KBM-7 (cell line): ENCODE measurements at regions not wholly inside any gene's neighbourhood (a gene's known extent, or its start where the extent isn't known, plus 50 kb on each side); places are given as distances from the start of the nearest gene placed in this dataset.
"Not testable (repeated sequence)": the region's sequence is repeated elsewhere in the genome, so short reads cannot be mapped to it uniquely, and the experiment has no call there.

ENCODE experiments used
- DNase-seq: peaks from one replicate; pipeline ENCODE4 v3.0.0-alpha.2; 2015
- in situ Hi-C: fragments of 300-500 bp; cut with MboI; formaldehyde crosslinking; loops from 2 replicates; pipeline ENCODE4 v1.14.3; 2020; ENCODE audit warnings: low sequenced_read_pairs, low pct_unique_long_range_greater_than_20kb, mixed read lengths

DNA sequence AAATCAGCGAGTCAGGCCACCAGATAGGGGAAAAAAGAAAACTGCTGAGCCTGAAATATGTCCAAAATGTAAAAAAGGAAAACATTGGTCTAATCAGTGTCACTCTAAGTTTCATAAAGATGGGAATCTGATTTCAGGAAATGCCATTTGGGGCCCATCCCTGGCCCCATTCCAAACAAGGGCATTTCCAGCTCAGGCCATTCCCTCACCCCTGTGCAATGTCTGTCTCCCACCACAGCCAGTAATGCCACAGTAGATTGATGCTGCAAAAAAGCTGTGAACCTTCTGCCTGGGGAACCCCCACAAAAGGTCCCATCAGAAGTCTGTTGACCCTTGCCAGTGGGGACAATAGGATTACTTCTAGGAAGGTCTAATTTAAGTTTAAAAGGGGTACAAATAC, 199.6 kb downstream of the YTHDC2 start:
- in situ Hi-C loops, result no loop called here
- no peak for DNase-seq

DNA sequence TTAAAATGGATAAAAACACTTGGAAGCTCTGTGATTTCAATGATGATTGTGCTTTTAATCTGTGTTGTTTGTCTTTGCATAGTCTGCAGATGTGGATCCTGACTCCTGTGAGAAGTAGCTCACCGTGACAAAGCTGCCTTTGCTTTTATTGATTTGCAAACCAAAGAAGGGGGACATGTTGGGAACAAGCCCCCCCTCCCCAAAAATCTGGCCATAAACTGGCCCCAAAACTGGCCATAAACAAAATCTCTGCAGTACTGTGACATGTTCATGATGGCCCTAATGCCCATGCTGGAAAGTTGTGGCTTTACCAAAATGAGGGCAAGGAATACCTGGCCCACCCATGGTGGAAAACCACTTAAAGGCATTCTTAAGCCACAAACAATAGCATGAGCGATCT, 202.4 kb downstream of the YTHDC2 start:
- in situ Hi-C loops, DNase-seq: not testable (repeated sequence)

DNA sequence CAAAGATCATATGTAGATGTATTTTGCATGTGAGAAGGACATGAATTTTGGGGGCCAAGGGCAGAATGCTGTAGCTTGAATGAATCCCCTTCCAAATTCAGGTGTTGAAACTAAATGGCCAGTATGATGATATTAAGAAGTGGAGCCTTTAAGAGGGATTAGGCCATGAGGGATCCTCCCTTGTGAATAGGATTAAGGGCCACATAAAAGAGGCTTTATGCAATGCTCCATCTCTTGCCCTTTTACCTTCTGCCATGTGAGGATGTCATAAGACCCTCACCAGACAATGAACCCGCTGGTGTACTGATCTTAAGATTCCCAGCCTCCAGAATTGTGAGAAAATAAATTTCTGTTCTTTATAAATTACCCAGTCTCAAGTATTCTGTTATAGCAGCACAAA, 206.1 kb downstream of the YTHDC2 start:
- in situ Hi-C loops, result no loop called here
- no peak for DNase-seq

DNA sequence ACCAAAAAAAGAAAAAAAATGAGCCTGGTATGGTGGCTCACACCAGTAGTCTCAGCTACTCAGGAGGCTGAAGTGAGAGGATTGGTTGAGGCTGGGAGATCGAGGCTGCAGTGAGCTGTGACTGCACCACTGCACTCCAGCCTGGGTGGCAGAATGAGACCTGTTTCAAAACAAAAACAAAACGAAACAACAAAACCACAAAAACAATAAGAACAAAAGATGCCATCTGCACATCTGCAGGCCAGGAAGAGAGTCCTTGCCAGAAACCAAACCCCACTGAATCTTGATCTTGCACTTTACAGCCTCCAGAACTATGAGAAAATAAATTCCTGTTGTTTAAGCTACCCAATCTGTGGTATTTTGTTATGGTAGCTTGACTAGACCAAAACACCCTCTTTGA, 207.7 kb downstream of the YTHDC2 start:
- DNase-seq, result no peak
- in situ Hi-C loops, result no loop called here

DNA sequence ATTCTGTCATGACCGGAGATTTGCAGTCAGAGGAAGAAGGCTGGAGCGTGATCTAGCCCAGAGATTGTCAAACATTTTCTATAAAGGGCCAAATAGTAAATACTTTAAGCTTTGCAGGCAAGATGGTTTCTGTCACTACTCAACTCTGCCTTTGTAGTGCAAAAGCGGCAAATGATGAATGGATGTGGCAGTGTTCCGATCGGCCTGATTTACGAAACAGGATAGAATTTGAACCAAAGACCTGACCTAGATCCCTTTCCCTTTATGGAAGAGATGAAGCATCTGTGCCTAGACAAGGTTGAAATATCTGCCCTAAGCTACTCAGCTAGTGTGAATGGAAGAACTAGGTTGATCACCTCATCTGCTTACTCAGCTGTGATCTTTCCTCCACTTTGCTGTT, 209.5 kb downstream of the YTHDC2 start:
- in situ Hi-C loops, result no loop called here
- DNase-seq, result no peak

DNA sequence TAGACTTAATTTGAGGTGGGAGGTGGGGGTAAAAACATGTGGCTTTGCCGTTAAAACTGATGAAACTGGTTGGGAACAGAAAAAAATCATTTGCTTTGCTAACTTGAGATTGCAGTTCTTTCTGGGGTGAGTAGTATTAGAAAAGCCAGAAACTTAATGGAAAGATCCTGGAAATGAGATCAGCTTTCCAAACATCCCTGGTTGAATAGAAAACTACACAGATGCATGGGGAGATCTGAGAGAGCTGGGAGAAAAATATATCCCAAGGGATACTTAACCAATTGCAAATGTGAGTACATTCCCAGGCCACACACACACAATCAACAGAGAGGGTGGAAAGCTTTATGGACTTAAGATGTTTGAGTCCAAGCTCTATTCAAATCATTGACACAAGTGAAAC, 222.3 kb downstream of the YTHDC2 start:
- in situ Hi-C loops, result no loop called here
- DNase-seq, result no peak

DNA sequence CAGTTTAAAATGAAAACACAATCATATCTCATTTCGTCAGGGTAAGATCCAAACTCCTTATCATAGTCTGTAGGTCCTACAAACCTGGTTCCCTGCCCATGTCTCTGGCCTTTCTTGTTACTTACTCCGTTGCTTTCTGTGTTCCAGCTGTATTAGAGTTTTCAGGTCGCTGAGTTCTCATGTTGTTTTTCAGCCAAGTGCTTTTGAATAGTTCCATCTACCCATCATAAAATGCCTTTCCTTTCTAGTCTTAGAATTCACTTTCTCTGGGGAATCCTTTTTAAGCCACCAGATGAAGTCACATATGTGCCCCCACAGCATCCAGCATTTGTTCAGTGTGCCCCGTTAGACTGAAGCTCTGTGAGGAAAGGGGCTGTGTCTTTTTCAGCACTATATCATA, 228.7 kb downstream of the YTHDC2 start:
- DNase-seq, result no peak
- in situ Hi-C loops, result no loop called here

DNA sequence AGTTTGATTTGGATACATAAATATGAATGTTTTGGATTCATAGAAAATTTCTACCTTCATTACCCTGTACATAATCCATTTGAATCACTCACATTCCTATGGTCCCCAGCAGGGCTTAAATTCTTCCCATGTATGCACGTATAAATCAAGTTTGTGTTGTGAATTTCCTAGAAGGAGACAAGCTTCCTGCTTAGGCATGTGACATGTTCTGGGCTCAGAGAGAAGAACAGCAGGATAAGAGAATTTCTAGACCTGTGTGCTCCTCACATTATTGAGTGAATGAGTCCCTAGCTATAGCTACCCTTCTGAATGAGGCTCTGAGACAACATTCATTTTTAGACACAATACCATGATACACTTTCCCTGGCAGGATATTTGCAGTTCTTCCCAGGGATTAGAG, 229.1 kb downstream of the YTHDC2 start:
- no peak for DNase-seq
- in situ Hi-C loops, result no loop called here

DNA sequence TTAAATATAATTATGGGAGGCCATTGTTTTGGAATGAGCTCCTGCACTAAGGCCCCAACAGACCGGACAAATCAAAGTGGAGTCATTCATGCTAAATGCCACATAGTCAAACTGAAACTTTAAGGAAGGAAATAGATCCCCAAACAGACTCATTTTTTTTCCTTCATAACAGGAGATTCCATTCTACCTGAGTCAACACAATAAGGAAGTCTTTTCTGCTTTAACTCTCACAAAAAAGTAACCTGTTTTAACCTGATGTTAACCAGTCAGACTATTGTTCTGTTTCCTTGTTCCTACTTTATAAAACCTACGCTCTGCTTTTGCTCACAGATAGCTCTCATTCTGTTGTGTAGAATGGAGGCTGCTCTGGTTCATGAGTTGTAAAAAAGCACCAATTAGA, 234.9 kb downstream of the YTHDC2 start:
- in situ Hi-C loops, result no loop called here

DNA sequence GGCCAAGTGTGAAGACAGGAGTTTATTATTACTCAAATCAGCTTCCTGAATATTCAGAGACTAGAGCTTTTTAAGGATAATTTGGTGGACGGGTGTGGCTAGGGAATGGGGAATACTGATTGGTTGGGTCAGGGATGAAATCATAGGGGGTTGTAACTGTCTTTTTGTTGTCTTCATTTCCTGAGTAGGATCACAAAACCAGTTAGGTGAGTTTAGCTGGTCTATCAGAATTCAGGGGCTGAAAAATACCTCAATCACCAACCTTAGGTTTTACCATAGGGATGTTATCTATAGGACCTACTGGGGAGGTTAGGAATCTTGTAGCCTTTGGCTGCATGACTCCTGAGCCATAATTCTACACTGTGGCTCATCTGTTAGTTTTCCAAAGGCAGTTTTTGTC, 235.8 kb downstream of the YTHDC2 start:
- no peak for DNase-seq
- in situ Hi-C loops, result no loop called here

More for the DNA sequence above, 234.9 kb downstream of the YTHDC2 start:
- no peak for DNase-seq

DNA sequence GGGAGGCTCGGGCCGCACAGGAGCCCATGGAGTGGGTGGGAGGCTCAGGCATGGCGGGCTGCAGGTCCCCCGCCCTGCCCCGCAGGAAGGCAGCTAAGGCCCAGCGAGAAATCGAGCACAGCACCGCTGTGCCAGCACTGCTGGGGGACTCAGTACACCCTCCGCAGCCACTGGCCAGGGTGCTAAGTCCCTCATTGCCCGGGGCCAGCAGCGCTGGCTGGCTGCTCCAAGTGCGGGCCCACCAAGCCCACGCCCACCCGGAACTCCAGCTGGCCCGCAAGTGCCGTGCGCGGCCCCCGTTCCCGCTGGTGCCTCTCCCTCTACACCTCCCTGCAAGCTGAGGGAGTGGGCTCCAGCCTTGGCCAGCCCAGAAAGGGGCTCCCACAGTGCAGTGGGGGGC, 239.7 kb downstream of the YTHDC2 start:
- in situ Hi-C loops, result not testable (repeated sequence)

DNA sequence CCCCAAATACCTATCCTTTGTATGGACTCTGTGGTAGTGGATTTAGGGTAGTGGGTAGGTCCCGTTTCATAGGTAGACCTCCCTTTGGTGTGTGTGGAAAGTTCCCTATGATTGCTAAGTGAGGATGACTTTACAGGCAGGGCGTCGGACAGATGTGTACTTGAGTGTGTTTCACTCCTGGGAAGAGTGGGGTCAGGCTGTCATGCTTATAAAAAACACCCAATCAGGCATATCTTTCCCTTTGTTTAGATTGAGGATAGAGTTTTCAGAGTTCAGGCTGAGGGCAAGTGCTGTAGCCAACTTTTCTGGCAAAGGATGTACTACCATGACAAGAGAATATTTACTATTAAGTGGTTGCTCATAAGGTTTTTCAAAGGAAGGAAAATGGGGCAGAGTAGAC, 242.0 kb downstream of the YTHDC2 start:
- in situ Hi-C loops, result no loop called here
- DNase-seq, result no peak

More for the DNA sequence above, 239.7 kb downstream of the YTHDC2 start:
- not testable (repeated sequence) for DNase-seq

DNA sequence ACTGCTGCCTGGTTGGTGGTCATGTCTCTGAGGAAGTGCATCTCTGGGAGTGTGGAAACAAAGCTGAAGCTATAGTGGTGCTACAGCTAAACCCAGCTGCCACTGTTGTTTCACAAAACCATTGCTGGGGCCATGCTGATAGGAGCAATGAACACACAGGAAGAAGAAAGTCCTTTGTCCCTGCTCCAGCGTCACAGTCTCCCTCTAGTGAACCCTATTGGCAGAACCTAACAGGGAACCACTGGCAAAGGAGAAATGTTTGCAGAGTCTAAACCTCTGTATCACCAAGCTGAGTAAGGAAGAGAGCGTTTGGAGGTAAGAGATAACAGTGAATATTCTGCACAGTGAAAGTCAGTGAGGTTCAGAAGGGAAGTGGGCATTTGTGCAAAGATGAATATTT, 244.0 kb downstream of the YTHDC2 start:
- no peak for DNase-seq
- in situ Hi-C loops, result no loop called here

DNA sequence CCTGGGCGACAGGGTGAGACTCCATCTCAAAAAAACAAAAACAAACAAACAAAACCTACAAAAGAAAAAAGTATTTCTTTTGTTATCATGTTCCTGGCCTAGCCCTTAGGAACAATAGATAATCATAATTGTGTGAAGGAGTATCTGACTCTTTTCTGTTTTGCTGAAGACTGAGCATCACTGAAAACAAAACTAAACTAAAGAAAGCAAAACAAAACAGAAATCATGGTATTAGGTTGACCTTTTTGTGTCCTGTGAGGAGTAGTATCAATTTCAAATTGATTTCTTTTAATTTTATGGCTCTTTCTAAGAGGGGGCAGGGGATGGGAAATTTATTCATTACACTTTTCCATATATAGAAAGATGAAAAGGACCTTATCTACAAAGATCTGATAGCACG, 246.0 kb downstream of the YTHDC2 start:
- DNase-seq, result no peak
- in situ Hi-C loops, result no loop called here

DNA sequence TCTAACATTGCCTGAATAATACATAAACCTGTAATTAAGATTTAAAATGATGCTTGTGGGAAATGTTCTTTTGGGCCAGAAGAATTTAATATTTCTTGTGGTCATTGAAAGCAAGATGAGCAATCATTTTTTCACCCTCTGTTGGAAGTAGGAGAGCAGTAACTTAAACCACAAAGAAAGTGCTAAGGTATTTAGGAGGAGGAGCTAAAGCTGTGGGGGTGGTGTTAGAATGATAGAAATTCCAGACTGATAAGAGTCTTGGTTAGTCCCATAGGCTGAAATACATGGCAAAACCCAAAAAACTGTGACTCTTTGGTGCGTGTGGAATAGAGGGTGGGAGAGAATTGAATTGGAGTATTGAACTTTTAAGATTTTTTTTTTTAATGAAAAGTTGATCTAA, 247.0 kb downstream of the YTHDC2 start:
- no peak for DNase-seq
- in situ Hi-C loops, result no loop called here

DNA sequence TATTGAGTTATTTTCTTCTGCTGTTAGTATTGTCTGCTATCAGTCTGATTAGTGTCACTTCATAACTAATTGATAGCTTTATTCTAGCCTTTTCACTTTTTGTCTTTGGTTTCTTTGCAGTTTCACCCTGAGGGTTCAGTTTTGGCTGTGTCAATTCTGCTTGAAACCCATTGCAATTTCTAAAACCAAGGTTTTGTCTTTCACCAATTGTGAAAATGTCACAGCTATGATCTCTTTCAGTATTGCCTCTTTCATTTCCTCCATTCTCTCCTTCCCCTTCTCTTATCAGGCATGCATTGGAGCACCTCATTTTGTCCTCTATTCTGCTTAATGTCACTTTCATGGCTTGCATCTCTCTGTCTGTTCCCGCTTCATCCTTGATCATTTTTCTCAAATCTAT, 248.1 kb downstream of the YTHDC2 start:
- no peak for DNase-seq
- in situ Hi-C loops, result no loop called here

DNA sequence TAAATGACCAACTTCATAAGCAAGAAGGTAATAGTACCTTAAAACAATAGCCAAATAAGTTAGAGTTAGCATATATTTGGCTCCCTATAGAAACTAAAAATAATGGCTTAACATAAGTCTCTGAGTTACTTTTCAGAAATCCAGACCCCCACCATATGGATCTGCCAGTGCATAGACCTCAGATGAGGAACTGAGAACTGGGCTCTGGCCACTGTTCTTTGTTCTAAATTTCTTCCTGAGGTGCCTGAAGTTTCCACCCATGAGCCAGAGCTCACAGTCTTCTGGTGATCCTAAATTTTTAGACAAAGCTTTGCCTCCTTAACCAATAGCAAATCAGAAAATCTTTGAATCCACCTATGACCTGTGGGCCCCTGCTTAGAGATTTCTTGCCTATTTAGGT, 250.9 kb downstream of the YTHDC2 start:
- in situ Hi-C loops, result no loop called here
- no peak for DNase-seq

DNA sequence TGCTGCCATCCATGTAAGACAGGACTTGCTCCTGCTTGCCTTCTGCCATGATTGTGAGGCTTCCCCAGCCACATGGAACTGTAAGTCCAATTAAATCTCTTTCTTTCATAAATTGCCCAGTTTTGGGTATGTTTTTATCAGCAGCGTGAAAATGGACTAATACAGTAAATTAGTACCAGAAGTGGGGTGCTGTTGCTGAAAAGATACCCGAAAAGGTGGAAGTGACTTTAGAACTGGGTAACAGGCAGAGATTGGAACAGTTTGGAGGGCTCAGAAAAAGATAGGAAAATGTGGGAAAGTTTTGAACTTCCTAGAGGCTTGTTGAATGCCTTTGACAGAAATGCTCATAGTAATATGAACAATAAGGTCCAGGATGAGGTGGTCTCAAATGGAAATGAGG, 253.3 kb downstream of the YTHDC2 start:
- in situ Hi-C loops, DNase-seq: not testable (repeated sequence)

DNA sequence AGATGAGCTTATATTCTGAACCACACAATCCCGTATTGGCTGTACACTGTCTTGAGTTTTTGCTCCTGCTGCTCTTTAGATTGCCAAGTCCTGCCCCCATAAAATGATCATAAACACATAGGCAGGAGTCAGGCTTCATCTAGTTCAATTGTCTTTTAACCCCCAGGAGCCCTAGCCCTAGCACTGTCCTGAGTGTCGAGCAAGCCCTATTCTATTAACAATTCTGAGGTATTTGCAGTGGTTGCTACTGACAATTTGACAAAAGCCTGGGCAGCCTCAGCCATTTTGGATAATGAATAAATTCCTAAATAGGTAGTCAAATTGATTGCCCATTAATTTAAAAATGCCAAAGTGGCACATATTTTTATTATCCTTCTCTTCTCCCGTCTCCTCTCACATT, 257.2 kb downstream of the YTHDC2 start:
- in situ Hi-C loops, result no loop called here

DNA sequence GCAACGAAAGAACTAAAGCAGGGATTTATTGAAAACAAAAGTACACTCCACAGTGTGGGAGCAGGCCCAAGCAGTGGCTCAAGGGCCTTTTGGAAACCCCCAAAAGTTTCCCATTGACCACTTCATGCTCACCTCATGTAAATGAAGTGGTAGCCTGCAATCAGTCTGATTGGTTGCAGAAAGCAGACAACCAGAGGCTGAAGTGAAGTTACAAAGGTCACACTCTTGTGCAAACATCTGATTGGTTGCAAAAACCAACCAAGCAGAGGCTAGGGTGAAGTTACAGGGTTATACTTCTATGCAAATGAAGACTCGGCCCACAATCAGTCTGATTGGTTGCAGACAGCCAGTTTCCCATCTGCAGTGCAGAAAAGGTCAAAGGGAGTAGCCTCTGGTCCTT, 258.0 kb downstream of the YTHDC2 start:
- DNase-seq, result no peak
- in situ Hi-C loops, result no loop called here

More for the DNA sequence above, 257.2 kb downstream of the YTHDC2 start:
- no peak for DNase-seq

DNA sequence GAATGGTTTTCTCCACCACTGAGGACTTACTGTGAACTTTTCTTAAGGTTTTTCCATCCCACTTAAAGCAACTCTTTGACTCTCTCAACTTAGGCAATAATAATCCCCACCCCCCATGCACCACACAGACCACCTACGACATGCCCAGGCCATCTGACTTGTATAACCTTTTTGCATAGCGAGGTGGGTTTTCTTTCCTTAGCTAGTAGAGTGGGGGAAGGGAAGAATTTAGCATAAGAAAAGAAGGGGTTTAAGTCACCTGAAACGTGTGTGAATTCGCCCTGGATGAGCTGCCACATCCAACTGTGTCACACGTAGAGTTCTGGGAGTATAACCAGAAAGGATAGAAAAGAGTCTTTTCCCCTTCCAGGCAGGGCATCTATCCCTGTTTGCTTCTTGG, 262.7 kb downstream of the YTHDC2 start:
- in situ Hi-C loops, result no loop called here
- no peak for DNase-seq
